Parathyroid adenoma (tissue), 2 donors: ENCODE measurements at regions not wholly inside any gene's neighbourhood (a gene's known extent, or its start where the extent isn't known, plus 50 kb on each side); places are given as distances from the start of the nearest gene placed in this dataset.

Source experiments
- H2AFZ ChIP-seq: fragments of 300-600 bp; sonication (generic); one replicate; pipeline ENCODE4 v1.7.0; 2017; ENCODE audit warnings: antibody characterized with exemption, mild to moderate bottlenecking
- H3K27ac ChIP-seq: fragments of 300-600 bp; sonication (generic); one replicate; pipeline ENCODE4 v1.7.0; 2017
- H3K27me3 ChIP-seq: fragments of 300-600 bp; sonication (generic); one replicate; pipeline ENCODE4 v1.7.0; 2017; ENCODE audit warnings: low read length; ENCODE audit not compliant: control insufficient read depth, insufficient read depth
- H3K36me3 ChIP-seq: fragments of 300-600 bp; sonication (generic); one replicate; pipeline ENCODE4 v1.7.0; 2017; ENCODE audit warnings: low read length; ENCODE audit not compliant: control insufficient read depth, insufficient read depth
- H3K4me1 ChIP-seq: fragments of 300-600 bp; sonication (generic); one replicate; pipeline ENCODE4 v1.7.0; 2017; ENCODE audit warnings: control low read depth
- H3K4me2 ChIP-seq: fragments of 300-600 bp; sonication (generic); one replicate; pipeline ENCODE4 v1.7.0; 2017; ENCODE audit warnings: low read length
- H3K4me3 ChIP-seq: fragments of 300-600 bp; sonication (generic); one replicate; pipeline ENCODE4 v1.7.0; 2017; ENCODE audit warnings: low read depth, low read length
- H3K79me2 ChIP-seq: fragments of 300-600 bp; sonication (generic); one replicate; pipeline ENCODE4 v1.7.0; 2017; ENCODE audit warnings: control low read depth
- H3K9ac ChIP-seq: fragments of 300-600 bp; sonication (generic); one replicate; pipeline ENCODE4 v1.7.0; 2017; ENCODE audit warnings: mild to moderate bottlenecking
- H3K9me3 ChIP-seq: fragments of 300-600 bp; sonication (generic); one replicate; pipeline ENCODE4 v1.7.0; 2017; ENCODE audit warnings: low read length; ENCODE audit not compliant: control insufficient read depth
- TF ChIP-seq, protein P1 (sequence below): fragments of 300-600 bp; sonication (generic); IDR thresholded peaks from one replicate; pipeline ENCODE4 v1.7.0; 2017; ENCODE audit warnings: antibody characterized with exemption, mild to moderate bottlenecking
- donor health status: primary hyperparathyroidism.

DNA sequence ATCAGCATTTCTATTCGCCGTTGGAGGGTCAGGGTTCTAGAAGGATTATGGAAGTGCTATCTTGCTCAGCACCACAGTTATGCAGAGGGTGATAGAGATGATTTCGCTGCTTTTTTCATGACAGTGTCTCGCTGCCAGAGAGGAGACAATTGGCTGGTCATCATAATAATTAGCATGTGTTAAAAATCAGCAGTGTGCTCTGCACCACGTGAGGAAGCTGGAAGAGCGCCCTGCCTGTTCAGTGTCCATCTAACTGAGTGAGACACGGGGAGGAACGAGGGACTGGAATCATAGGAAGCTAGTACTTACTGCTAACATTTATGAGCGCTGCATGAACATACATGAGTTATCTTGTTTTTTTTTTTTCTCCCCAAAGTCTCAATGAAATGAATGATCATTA is 116.2 kb upstream of the PLAAT1 start:
- Histone ChIP-seq H3K27me3 (no peaks in the 10 kb centered on the region), H3K9me3 (no peaks in the 10 kb centered on the region), H3K79me2 (no peaks in the 10 kb centered on the region), H3K4me3 (no peak overlapping the region), H3K4me1 (no peaks in the 10 kb centered on the region), H3K9ac (no peak overlapping the region), H3K4me2 (no peak overlapping the region), H3K27ac (no peak overlapping the region), H2AFZ (no peak overlapping the region), H3K36me3 (no peaks in the 10 kb centered on the region)
- TF ChIP-seq, protein P1, sequence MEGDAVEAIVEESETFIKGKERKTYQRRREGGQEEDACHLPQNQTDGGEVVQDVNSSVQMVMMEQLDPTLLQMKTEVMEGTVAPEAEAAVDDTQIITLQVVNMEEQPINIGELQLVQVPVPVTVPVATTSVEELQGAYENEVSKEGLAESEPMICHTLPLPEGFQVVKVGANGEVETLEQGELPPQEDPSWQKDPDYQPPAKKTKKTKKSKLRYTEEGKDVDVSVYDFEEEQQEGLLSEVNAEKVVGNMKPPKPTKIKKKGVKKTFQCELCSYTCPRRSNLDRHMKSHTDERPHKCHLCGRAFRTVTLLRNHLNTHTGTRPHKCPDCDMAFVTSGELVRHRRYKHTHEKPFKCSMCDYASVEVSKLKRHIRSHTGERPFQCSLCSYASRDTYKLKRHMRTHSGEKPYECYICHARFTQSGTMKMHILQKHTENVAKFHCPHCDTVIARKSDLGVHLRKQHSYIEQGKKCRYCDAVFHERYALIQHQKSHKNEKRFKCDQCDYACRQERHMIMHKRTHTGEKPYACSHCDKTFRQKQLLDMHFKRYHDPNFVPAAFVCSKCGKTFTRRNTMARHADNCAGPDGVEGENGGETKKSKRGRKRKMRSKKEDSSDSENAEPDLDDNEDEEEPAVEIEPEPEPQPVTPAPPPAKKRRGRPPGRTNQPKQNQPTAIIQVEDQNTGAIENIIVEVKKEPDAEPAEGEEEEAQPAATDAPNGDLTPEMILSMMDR = no peak

DNA sequence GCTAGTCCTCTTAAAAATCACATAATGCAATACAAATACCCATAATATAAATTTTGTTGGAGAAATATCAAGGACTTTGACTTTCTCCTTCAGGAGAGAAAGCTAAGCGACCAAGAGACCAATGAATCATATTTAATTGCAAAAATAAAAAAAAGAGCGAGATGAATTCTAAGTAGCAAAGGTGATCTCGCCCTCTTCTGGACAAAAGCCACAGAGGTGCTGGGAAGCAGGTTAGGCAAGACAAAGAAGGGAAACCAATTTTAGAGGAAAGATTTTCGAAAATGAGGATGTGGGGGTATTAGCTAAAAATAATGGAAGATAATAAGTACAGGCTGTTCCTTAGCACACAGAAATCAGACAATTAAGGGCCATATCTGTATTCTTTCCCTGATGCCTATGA is 111.4 kb upstream of the PLAAT1 start:
- Histone ChIP-seq H3K27ac (no peak overlapping the region), H3K79me2 (no peaks in the 10 kb centered on the region), H2AFZ (no peak overlapping the region), H3K36me3 (no peaks in the 10 kb centered on the region), H3K9me3 (no peaks in the 10 kb centered on the region), H3K4me2 (no peak overlapping the region), H3K9ac (no peak overlapping the region), H3K4me3 (no peak overlapping the region), H3K4me1 (no peaks in the 10 kb centered on the region), H3K27me3 (no peaks in the 10 kb centered on the region)
- TF ChIP-seq, protein P1 = no peak

DNA sequence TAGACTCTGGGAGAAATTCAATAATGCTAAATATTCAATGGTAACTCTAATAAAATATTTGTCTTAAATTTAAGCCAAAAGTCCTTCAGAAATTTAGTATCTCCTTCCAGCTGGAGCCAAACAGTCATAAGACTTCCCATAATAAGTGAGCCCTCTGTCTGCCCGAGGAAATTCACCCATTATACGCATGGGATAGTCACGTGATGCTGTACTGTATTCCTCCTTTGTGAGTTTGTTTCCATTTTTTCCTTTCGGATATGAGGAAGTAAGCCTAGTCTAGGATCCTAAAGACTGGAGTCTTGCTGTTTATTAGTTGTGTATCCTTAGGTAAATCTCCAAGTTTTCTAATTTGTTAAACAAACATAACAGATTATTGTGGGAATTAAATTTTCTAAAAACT is 110.4 kb upstream of the PLAAT1 start:
- no peaks in the 10 kb centered on the region for H3K79me2 ChIP-seq
- H3K4me2 ChIP-seq = no peak overlapping the region
- H3K27ac ChIP-seq = no peak overlapping the region
- TF ChIP-seq, protein P1 = no peak
- no peaks in the 10 kb centered on the region for H3K36me3 ChIP-seq
- H3K4me3 ChIP-seq = no peak overlapping the region
- no peaks in the 10 kb centered on the region for H3K27me3 ChIP-seq
- H3K9ac ChIP-seq = no peak overlapping the region
- no peaks in the 10 kb centered on the region for H3K4me1 ChIP-seq
- no peaks in the 10 kb centered on the region for H3K9me3 ChIP-seq
- H2AFZ ChIP-seq = no peak overlapping the region

DNA sequence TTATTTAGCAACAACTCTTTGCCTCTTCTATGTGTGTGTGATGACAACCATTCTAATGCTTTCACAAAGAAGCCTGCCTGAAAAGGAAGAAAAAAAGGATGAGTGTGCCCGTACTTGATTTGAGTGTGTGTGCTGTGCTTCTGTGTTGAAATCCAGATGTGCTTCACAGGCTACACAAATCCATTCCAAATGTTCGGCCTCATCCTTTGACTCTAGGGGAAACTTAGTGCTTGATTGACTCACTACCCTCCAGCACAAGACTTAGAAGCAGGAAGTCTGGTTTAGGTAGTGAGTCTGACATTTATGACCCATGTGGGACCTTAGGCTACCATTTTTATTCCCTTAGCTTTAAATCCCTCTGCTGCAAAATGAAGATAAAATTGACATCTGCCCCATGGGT is 108.8 kb upstream of the PLAAT1 start:
- TF ChIP-seq, protein P1 = no peak
- Histone ChIP-seq H2AFZ (no peak overlapping the region), H3K27ac (no peak overlapping the region), H3K9me3 (no peaks in the 10 kb centered on the region), H3K4me1 (no peaks in the 10 kb centered on the region), H3K36me3 (no peaks in the 10 kb centered on the region), H3K4me2 (no peak overlapping the region), H3K4me3 (no peak overlapping the region), H3K9ac (no peak overlapping the region), H3K27me3 (no peaks in the 10 kb centered on the region), H3K79me2 (no peaks in the 10 kb centered on the region)

DNA sequence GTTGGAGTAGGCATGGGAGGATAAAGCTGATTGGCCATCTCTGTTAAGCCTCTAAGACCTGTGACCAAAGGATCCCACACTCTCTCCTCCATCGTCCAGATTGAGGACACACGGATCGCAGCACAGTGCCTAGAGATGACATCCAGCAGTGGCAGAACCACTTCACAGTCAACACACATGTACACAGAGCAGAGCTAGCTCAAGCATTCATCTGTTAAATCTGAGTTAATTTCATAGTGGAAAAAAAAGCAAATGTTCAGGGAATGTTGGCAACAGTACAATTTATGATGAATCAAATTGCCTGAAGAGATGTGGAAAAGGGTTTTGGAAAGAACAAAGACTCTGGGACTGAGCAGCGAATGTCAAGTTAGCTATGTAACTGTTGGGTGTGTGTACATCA is 108.1 kb upstream of the PLAAT1 start:
- Histone ChIP-seq H3K79me2 (no peaks in the 10 kb centered on the region), H3K27me3 (no peaks in the 10 kb centered on the region), H3K4me1 (no peaks in the 10 kb centered on the region), H3K9me3 (no peaks in the 10 kb centered on the region), H3K36me3 (no peaks in the 10 kb centered on the region), H3K4me2 (no peak overlapping the region), H3K27ac (no peak overlapping the region), H3K4me3 (no peak overlapping the region), H2AFZ (no peak overlapping the region), H3K9ac (no peak overlapping the region)
- TF ChIP-seq, protein P1 = no peak
